ENCODE measurements at regions not wholly inside any gene's neighbourhood (a gene's known extent, or its start where the extent isn't known, plus 50 kb on each side); places are given as distances from the start of the nearest gene placed in this dataset.

DNA sequence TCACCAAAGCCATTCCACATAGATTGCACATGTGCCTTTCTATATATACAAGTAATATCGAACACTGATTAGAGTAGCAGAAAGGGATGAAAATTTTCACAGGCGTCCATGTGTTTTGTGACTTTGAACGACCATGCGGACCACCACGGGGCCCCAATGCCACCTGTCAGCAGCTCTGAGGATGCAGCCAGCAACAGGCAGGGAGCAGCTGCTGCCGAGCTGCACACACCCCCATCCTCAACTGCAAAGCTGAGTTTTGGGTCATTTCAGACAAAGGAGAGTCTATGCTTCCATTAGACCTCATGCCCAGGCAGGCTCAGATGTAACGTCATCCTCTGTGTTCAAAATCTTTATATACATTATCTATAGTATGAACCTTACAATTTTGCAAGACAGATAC is 503.8 kb downstream of the IRX1 start:
- Histone ChIP-seq H3K27ac (no peak overlapping the region), H3K36me3 (no peaks in the 10 kb centered on the region), H3K27me3 (no peaks in the 10 kb centered on the region), H3K9me3 (no peaks in the 10 kb centered on the region), H3K4me3 (replicated peaks in 1 of 3) (no peak overlapping the region), H3K4me1 (no peaks in the 10 kb centered on the region)
- intact Hi-C loops (cut with DNase I) = no loop called here
- 73 to 80% methylated on average over 6 to 7 of the region's 7 CpGs for WGBS, 2 donors
- DNase-seq = no peak
- no peak for TF ChIP-seq POLR2A (IDR thresholded peaks at IDR 0.05)
- TF ChIP-seq, protein P1, sequence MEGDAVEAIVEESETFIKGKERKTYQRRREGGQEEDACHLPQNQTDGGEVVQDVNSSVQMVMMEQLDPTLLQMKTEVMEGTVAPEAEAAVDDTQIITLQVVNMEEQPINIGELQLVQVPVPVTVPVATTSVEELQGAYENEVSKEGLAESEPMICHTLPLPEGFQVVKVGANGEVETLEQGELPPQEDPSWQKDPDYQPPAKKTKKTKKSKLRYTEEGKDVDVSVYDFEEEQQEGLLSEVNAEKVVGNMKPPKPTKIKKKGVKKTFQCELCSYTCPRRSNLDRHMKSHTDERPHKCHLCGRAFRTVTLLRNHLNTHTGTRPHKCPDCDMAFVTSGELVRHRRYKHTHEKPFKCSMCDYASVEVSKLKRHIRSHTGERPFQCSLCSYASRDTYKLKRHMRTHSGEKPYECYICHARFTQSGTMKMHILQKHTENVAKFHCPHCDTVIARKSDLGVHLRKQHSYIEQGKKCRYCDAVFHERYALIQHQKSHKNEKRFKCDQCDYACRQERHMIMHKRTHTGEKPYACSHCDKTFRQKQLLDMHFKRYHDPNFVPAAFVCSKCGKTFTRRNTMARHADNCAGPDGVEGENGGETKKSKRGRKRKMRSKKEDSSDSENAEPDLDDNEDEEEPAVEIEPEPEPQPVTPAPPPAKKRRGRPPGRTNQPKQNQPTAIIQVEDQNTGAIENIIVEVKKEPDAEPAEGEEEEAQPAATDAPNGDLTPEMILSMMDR (IDR thresholded peaks at IDR 0.05) = no peak

DNA sequence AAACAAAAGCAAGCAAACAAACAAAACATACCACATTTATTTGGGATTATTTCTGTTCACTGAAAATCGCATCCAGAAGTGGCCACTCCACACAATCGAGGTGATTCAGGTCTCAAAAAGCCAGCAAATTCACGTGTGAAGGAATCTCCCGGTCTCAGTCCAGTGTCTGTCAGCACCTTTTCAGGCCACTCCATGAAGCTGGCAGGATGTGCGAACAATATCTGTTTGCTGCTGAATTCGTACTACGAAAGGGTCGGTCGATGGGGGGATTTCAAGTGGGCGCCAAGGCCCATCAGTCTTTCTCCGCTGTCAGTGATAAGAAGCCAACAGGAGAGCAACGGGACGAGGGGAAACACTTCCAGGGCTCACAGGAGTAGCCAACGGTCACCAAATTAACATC is 505.1 kb downstream of the IRX1 start:
- intact Hi-C loops (cut with DNase I) = no loop called here
- Histone ChIP-seq H3K27me3 (no peaks in the 10 kb centered on the region), H3K27ac (no peak overlapping the region), H3K4me3 (replicated peaks in 1 of 3) (no peak overlapping the region), H3K9me3 (no peaks in the 10 kb centered on the region), H3K36me3 (no peaks in the 10 kb centered on the region), H3K4me1 (no peaks in the 10 kb centered on the region)
- 71 to 73% methylated on average over 14 of the region's 14 CpGs for WGBS, 2 donors
- no peak for DNase-seq
- TF ChIP-seq, protein P1 (IDR thresholded peaks at IDR 0.05) = no peak
- TF ChIP-seq POLR2A (IDR thresholded peaks at IDR 0.05) = no peak

DNA sequence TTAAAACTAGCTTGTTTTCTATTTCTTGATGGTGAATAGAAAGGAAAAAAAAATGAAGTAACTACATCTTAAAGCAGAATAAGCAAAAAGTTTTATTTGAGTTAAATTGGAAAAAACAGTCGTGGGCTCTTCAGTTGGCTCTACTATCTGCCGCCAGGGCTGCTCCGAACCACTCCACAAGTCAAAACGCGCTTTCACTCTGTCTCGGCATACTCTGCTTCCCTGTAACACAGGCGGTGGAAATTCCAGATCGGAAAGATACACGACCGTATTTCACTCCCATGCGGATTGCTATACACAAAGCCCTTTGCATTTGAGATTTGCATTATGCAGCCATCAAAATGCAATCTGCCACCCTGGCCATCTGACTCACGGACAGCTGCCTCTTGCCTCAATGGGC is 505.6 kb downstream of the IRX1 start:
- Histone ChIP-seq H3K27ac (no peak overlapping the region), H3K36me3 (no peaks in the 10 kb centered on the region), H3K4me1 (no peaks in the 10 kb centered on the region), H3K4me3 (replicated peaks in 1 of 3) (no peak overlapping the region), H3K27me3 (no peaks in the 10 kb centered on the region), H3K9me3 (no peaks in the 10 kb centered on the region)
- TF ChIP-seq POLR2A (IDR thresholded peaks at IDR 0.05) = no peak
- intact Hi-C loops (cut with DNase I) = no loop called here
- no peak for DNase-seq
- WGBS, 2 donors = 76 to 82% methylated on average over 12 of the region's 12 CpGs

DNA sequence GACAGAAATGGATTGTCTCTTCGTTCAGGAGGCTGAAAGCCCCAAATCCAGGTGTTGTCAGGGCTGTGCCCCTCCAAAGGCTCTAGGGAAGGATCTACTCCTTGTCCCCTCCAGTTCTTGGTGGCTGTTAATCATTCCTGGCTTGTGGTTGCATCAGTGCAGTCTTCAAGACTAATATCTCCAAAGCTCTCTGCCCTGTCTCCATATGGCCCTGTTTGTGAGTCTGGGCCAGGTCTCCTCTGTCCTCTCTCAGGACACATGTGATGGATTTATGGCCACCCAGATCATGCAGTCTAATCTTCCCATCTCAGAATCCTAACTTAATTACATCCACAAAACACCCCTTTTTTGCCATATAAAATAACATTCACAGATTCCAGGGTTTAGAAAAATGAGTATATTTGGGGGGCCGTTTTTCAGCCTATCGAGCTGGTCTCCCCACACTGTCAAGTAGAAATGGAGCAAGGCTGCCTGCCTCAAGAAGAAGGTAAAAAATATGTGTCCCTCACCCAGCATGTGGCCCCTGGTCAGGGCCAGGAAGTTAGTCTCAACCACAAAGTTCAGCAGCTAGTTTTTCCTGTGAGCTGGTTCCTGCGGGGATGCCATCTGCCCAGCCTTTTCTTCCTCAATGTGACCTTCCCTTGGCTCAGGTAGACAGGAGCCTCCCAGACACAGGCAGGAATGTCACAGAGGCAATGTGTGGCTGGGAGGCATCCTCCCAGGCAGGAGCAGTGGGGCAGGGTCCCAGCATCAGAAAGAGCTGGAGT is 509.4 kb downstream of the IRX1 start:
- intact Hi-C loops (cut with DNase I) = no loop called here
- Histone ChIP-seq H3K9me3 (no peaks in the 10 kb centered on the region), H3K27ac (no peak overlapping the region), H3K27me3 (no peaks in the 10 kb centered on the region), H3K4me3 (replicated peaks in 1 of 3) (no peak overlapping the region), H3K4me1 (no peaks in the 10 kb centered on the region), H3K36me3 (no peaks in the 10 kb centered on the region)
- 76 to 80% methylated on average over 4 of the region's 4 CpGs for WGBS, 2 donors
- TF ChIP-seq, protein P1 (IDR thresholded peaks at IDR 0.05) = no peak
- TF ChIP-seq POLR2A (IDR thresholded peaks at IDR 0.05) = no peak
- no peak for DNase-seq

DNA sequence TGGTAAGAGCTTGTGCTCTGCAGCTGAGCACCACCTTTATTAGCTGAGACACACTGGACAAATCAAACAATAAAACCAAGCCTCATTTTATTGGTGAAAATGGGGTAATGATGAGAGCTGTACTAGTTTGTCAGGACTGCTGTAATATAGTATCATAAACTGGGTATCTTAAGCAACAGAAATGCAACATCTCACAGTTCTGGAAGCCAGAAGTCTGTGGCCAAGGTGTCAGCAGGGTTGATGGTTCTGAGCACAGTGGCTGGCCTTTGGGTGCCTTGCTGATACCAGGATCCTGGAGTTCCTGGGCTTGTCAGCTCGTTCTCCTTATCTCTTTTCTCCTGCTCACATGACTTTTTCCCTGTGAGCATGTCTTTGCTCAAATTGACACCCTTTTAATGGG is 513.1 kb downstream of the IRX1 start:
- WGBS, 2 donors = 63 to 73% methylated on average over 1 of the region's 1 CpG
- Histone ChIP-seq H3K27ac (no peak overlapping the region), H3K36me3 (no peaks in the 10 kb centered on the region), H3K27me3 (no peaks in the 10 kb centered on the region), H3K4me3 (replicated peaks in 1 of 3) (no peak overlapping the region), H3K9me3 (no peaks in the 10 kb centered on the region), H3K4me1 (no peaks in the 10 kb centered on the region)
- DNase-seq = no peak
- TF ChIP-seq, protein P1 (IDR thresholded peaks at IDR 0.05) = no peak
- no peak for TF ChIP-seq POLR2A (IDR thresholded peaks at IDR 0.05)
- intact Hi-C loops (cut with DNase I) = no loop called here

Data from thyroid gland (tissue), 4 donors.